GM23338 (cell line): ENCODE measurements at regions not wholly inside any gene's neighbourhood (a gene's known extent, or its start where the extent isn't known, plus 50 kb on each side); places are given as distances from the start of the nearest gene placed in this dataset.

Experiments
- CTCF ChIP-seq, 2 experiments: fragments of 200-600 bp in 1 of 2; sonication (generic) in 1 of 2; conservative IDR thresholded peaks; 2 replicates each; pipeline versions ENCODE4 v1.5.1 to v1.6.1; 2016 to 2017; ENCODE audit warnings: antibody characterized with exemption in 2 of 2, low read depth in 2 of 2, mild to moderate bottlenecking in 2 of 2, moderate library complexity in 1 of 2
- EZH2 ChIP-seq: fragments of 200-600 bp; sonication (generic); IDR thresholded peaks from one replicate; pipeline ENCODE4 v1.8.0; 2017; ENCODE audit warnings: antibody characterized with exemption, mild to moderate bottlenecking, low read depth; ENCODE audit not compliant: unreplicated experiment
- JUNB ChIP-seq: IDR thresholded peaks from one replicate; pipeline ENCODE4 v1.6.1; 2016; ENCODE audit warnings: antibody characterized with exemption; ENCODE audit not compliant: unreplicated experiment
- POLR2AphosphoS5 ChIP-seq: IDR thresholded peaks from 2 replicates; pipeline ENCODE4 v1.6.1; 2016; ENCODE audit warnings: antibody characterized with exemption, low read depth
- REST ChIP-seq: IDR thresholded peaks from one replicate; pipeline ENCODE4 v1.6.1; 2018; ENCODE audit warnings: antibody characterized with exemption; ENCODE audit not compliant: unreplicated experiment

- TF ChIP-seq CTCF (conservative IDR thresholded peaks at IDR 0.05; ENCODE audit: low read depth in 2 of 2) (no peak), POLR2AphosphoS5 (no peak), JUNB (no peak), REST (no peak), EZH2 (no peak)
These were observed 179.0 kb downstream of the VCY1B start for GRCh38 chrY:14235070-14235469.
